ENCODE measurements at regions not wholly inside any gene's neighbourhood (a gene's known extent, or its start where the extent isn't known, plus 50 kb on each side); places are given as distances from the start of the nearest gene placed in this dataset.

- DNase-seq, result no peak
- Histone ChIP-seq H3K9ac (ENCODE audit: low read depth in 2 of 2, low read length in 2 of 2) (no peak overlapping the region), H3K27me3 (no peaks in the 10 kb centered on the region), H3K36me3 (no peaks in the 10 kb centered on the region), H3K27ac (no peak overlapping the region), H3K4me3 (no peak overlapping the region), H3K4me1 (no peaks in the 10 kb centered on the region), H3K9me3 (no peaks in the 10 kb centered on the region)
- TF ChIP-seq, protein P1, sequence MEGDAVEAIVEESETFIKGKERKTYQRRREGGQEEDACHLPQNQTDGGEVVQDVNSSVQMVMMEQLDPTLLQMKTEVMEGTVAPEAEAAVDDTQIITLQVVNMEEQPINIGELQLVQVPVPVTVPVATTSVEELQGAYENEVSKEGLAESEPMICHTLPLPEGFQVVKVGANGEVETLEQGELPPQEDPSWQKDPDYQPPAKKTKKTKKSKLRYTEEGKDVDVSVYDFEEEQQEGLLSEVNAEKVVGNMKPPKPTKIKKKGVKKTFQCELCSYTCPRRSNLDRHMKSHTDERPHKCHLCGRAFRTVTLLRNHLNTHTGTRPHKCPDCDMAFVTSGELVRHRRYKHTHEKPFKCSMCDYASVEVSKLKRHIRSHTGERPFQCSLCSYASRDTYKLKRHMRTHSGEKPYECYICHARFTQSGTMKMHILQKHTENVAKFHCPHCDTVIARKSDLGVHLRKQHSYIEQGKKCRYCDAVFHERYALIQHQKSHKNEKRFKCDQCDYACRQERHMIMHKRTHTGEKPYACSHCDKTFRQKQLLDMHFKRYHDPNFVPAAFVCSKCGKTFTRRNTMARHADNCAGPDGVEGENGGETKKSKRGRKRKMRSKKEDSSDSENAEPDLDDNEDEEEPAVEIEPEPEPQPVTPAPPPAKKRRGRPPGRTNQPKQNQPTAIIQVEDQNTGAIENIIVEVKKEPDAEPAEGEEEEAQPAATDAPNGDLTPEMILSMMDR (IDR thresholded peaks at IDR 0.05), result no peak
- intact Hi-C loops (cut with DNase I), result no loop called here
These were observed 311.6 kb downstream of the MZT1 start for GRCh38 chr13:72415817-72416216.

DNA sequence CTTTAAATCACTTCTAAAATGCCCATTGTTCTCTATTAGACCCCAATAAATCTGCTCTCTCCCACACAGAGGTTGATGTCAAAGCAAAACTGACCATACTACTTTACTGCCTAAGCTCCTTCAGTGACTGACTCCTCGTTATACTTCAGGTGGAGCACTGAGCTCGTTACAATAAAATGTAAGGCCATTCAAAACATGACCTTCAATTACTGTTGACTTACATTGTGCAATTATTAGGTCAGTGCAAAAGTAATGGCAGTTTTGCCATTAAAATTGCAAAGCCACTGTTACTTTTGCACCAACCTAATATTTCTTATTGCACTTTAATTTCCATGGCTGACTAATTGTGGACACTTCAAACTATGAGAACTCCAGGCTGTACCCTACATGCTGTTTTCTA, 314.9 kb downstream of the MZT1 start:
- no peak overlapping the region for H3K9ac ChIP-seq (ENCODE audit: low read depth in 2 of 2, low read length in 2 of 2)
- H3K9me3 ChIP-seq, result no peaks in the 10 kb centered on the region
- H3K4me1 ChIP-seq, result no peaks in the 10 kb centered on the region
- DNase-seq, result no peak
- H3K36me3 ChIP-seq, result no peaks in the 10 kb centered on the region
- no peak overlapping the region for H3K27ac ChIP-seq
- intact Hi-C loops (cut with DNase I), result no loop called here
- H3K4me3 ChIP-seq, result no peak overlapping the region
- TF ChIP-seq, protein P1 (IDR thresholded peaks at IDR 0.05), result no peak
- no peaks in the 10 kb centered on the region for H3K27me3 ChIP-seq

DNA sequence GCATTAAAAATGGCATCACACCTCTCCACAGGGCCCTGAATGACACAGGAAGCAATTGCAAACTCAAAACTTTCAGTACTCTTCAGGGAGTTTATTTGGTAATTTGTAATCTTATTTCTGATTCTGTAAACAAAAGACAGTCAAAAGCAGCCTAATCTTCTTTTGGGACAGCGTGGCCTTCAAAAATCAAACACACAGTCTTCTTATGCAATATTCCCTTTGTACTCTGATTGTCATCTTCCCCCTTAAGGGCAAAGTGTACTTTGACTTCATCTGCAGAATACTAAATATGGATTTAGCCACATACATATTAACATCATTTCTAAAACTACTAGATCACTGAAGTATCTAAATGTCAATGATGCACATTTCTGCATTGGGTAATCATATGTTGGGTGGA, 322.0 kb downstream of the MZT1 start:
- DNase-seq, result no peak
- TF ChIP-seq, protein P1 (IDR thresholded peaks at IDR 0.05), result no peak
- Histone ChIP-seq H3K27ac (no peak overlapping the region), H3K4me1 (no peaks in the 10 kb centered on the region), H3K9me3 (no peaks in the 10 kb centered on the region), H3K27me3 (no peaks in the 10 kb centered on the region), H3K4me3 (no peak overlapping the region), H3K9ac (ENCODE audit: low read depth in 2 of 2, low read length in 2 of 2) (no peak overlapping the region), H3K36me3 (no peaks in the 10 kb centered on the region)
- intact Hi-C loops (cut with DNase I), result no loop called here

DNA sequence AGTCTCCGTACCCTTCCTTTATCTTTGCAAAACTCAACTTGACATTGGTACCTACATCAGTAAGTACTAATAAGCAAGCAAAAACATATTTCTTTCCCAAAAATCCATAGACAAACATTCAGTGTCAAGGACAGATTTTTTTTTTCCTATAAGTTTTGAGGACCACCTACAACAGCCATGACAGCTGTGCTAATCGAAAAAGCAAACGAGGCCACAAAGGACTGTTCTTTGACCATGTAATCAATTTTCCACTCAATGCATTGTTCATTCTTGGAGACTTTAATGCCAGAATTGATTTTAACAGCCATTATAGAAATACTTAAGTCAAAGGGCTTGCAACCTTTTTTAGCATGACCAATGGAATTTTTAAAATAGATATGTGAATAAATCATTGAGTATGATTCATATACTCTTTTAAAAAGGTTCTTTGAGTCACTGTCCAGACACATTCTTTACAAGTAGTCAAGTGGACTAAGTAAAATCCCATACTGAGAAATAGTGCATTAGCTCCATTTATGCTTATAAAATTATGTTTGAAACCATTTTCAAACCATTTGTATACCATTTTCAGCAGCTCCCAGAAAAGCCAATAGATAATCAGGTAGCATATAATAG, 323.9 kb downstream of the MZT1 start:
- TF ChIP-seq, protein P1 (IDR thresholded peaks at IDR 0.05), result no peak
- H3K9me3 ChIP-seq, result no peaks in the 10 kb centered on the region
- no peak overlapping the region for H3K9ac ChIP-seq (ENCODE audit: low read depth in 2 of 2, low read length in 2 of 2)
- H3K36me3 ChIP-seq, result no peaks in the 10 kb centered on the region
- H3K27me3 ChIP-seq, result no peaks in the 10 kb centered on the region
- intact Hi-C loops (cut with DNase I), result no loop called here
- no peak overlapping the region for H3K4me3 ChIP-seq
- H3K27ac ChIP-seq, result no peak overlapping the region
- H3K4me1 ChIP-seq, result no peaks in the 10 kb centered on the region
- DNase-seq, result no peak

- Histone ChIP-seq H3K4me3 (no peak overlapping the region), H3K27me3 (no peaks in the 10 kb centered on the region), H3K9me3 (no peaks in the 10 kb centered on the region), H3K4me1 (no peaks in the 10 kb centered on the region), H3K27ac (no peak overlapping the region), H3K36me3 (no peaks in the 10 kb centered on the region), H3K9ac (ENCODE audit: low read depth in 2 of 2, low read length in 2 of 2) (no peak overlapping the region)
- intact Hi-C loops (cut with DNase I), result no loop called here
- no peak for DNase-seq
- TF ChIP-seq, protein P1 (IDR thresholded peaks at IDR 0.05), result no peak
These were observed 326.6 kb downstream of the MZT1 start for GRCh38 chr13:72400856-72401255.

All from colonic mucosa (tissue), 4 donors.